CD4-positive, alpha-beta T cell (primary cell): ENCODE measurements at regions not wholly inside any gene's neighbourhood (a gene's known extent, or its start where the extent isn't known, plus 50 kb on each side); places are given as distances from the start of the nearest gene placed in this dataset.

Experiments
- ATAC-seq: fragments of 200-7000 bp; cut with Tn5 transposase; one replicate; pipeline ENCODE4 v1.10.0; 2022; ENCODE audit warnings: mild to moderate bottlenecking; ENCODE audit not compliant: poor library complexity
- CTCF ChIA-PET: fragments of 350-600 bp; sonication (Branson Sonifier 250); formaldehyde crosslinking; loops from one replicate; lab custom pipeline; 2021; ENCODE audit warnings: antibody characterized with exemption, inconsistent platforms; lab: Charles Lee
- POLR2A ChIA-PET: fragments of 350-600 bp; sonication (Branson Sonifier 250); formaldehyde crosslinking; loops from one replicate; lab custom pipeline; 2021; ENCODE audit warnings: antibody characterized with exemption, inconsistent platforms; lab: Charles Lee
- DNase-seq, 14 experiments: peaks; one replicate each; pipeline ENCODE4 v3.0.0-alpha.2; 2013 to 2020; ENCODE audit warnings: mixed read lengths in 2 of 14
- H3K27ac ChIP-seq, 2 donors: one replicate each; pipeline versions ENCODE4 v1.5.1 to v1.7.0; 2013; ENCODE audit warnings: low read length in 2 of 2, low read depth in 1 of 2, mild to moderate bottlenecking in 1 of 2
- H3K27me3 ChIP-seq, 2 experiments: 1 replicate in 1 of 2; 2 replicates in 1 of 2; pipeline versions ENCODE4 v1.6.1 to v1.7.0; 2013; ENCODE audit warnings: low read length in 2 of 2, control low read depth in 1 of 2, mild to moderate bottlenecking in 1 of 2, moderate library complexity in 1 of 2; ENCODE audit not compliant: insufficient read depth in 2 of 2, control insufficient read depth in 1 of 2
- H3K36me3 ChIP-seq: one replicate; pipeline ENCODE4 v1.6.1; 2013; ENCODE audit warnings: low read length, control low read depth; ENCODE audit not compliant: insufficient read depth
- H3K4me1 ChIP-seq: one replicate; pipeline ENCODE4 v1.6.1; 2013; ENCODE audit warnings: low read length, control low read depth; ENCODE audit not compliant: insufficient read depth
- H3K4me3 ChIP-seq: one replicate; pipeline ENCODE4 v1.5.1; 2013; ENCODE audit warnings: mild to moderate bottlenecking, low read length, moderate library complexity
- H3K9me3 ChIP-seq, 2 experiments: 1 replicate in 1 of 2; 2 replicates in 1 of 2; pipeline versions ENCODE4 v1.6.1 to v1.7.0; 2013; ENCODE audit warnings: low read length in 2 of 2, mild to moderate bottlenecking in 2 of 2, control low read depth in 1 of 2, moderate library complexity in 1 of 2; ENCODE audit not compliant: control insufficient read depth in 1 of 2, insufficient read depth in 1 of 2
- H3K27ac Mint-ChIP-seq: one replicate; pipeline ENCODE4 v1.8.0; 2020; ENCODE audit warnings: mixed read lengths
- H3K27me3 Mint-ChIP-seq: one replicate; pipeline ENCODE4 v1.8.0; 2021; ENCODE audit warnings: mixed read lengths
- H3K36me3 Mint-ChIP-seq: one replicate; pipeline ENCODE4 v1.8.0; 2021; ENCODE audit warnings: low read depth, mixed read lengths
- H3K4me1 Mint-ChIP-seq: one replicate; pipeline ENCODE4 v1.8.0; 2021; ENCODE audit warnings: low read depth, mixed read lengths
- H3K4me3 Mint-ChIP-seq: one replicate; pipeline ENCODE4 v1.8.0; 2020; ENCODE audit warnings: mild to moderate bottlenecking, mixed read lengths
- H3K9me3 Mint-ChIP-seq: one replicate; pipeline ENCODE4 v1.8.0; 2020; ENCODE audit warnings: mixed read lengths
- CTCF ChIP-seq: fragments of 200-600 bp; IDR thresholded peaks from one replicate; pipeline ENCODE4 v1.8.0; 2022; ENCODE audit warnings: antibody characterized with exemption, mild to moderate bottlenecking
- intact Hi-C, 2 experiments: fragments of 100-400 bp; cut with DNase I in 1 of 2; cut with micrococcal nuclease in 1 of 2; formaldehyde crosslinking; loops; one replicate each; pipeline versions ENCODE4 v1.15.1 to v1.9.0; 2023 to 2025; cut with DNase I, micrococcal nuclease

DNA sequence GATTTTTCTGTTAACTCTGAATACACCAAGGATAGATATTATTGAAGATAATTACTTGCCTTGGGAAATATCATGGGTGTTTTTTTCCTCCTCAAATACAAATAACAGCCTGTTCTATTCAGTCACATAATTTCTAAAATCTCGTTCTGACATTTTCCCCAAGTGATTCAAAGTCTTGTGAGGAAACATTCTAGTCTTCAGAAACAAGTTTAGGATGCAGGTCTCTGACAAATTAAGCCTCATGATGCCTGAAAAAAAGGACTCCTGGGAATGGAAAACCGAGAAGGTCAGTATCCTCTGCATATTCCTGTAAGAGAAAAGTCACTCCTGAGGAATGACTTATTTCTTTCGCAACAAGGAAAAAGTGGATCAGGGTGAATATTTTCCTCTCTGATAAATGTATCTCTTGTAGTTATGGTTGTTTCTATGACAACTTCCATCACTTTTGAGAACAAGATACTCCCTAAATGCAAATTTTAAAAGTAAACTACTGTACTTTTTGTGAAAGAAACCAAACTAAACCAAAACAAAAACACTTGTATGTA, 384.6 kb downstream of the CNTNAP4 start:
- ChIA-PET CTCF (no interaction called here), POLR2A (no interaction called here)
- intact Hi-C loops = no loop called here
- no peaks in the 10 kb centered on the region for H3K4me1 Mint-ChIP-seq
- Histone ChIP-seq H3K27ac (no peak overlapping the region), H3K36me3 (no peaks in the 10 kb centered on the region), H3K4me3 (no peak overlapping the region), H3K4me1 (no peaks in the 10 kb centered on the region), H3K9me3 (no peaks in the 10 kb centered on the region), H3K27me3 (no peaks in the 10 kb centered on the region)
- H3K4me3 Mint-ChIP-seq = no peak overlapping the region
- H3K27ac Mint-ChIP-seq = no peak overlapping the region
- no peaks in the 10 kb centered on the region for H3K9me3 Mint-ChIP-seq
- H3K36me3 Mint-ChIP-seq = no peaks in the 10 kb centered on the region
- no peaks in the 10 kb centered on the region for H3K27me3 Mint-ChIP-seq
- no peak for DNase-seq
- ATAC-seq = no peak
- no peak for TF ChIP-seq CTCF

- intact Hi-C loops = no loop called here
- no peak overlapping the region for H3K27ac ChIP-seq
- H3K4me3 Mint-ChIP-seq = no peak overlapping the region
- H3K27me3 Mint-ChIP-seq = no peaks in the 10 kb centered on the region
- ChIA-PET CTCF (no interaction called here), POLR2A (no interaction called here)
- H3K27me3 ChIP-seq = no peaks in the 10 kb centered on the region
- no peaks in the 10 kb centered on the region for H3K9me3 ChIP-seq
- H3K27ac Mint-ChIP-seq = no peak overlapping the region
- no peaks in the 10 kb centered on the region for H3K36me3 ChIP-seq
- no peak overlapping the region for H3K4me3 ChIP-seq
- DNase-seq = no peak
- no peak for ATAC-seq
- no peaks in the 10 kb centered on the region for H3K36me3 Mint-ChIP-seq
- H3K4me1 Mint-ChIP-seq = no peaks in the 10 kb centered on the region
- no peaks in the 10 kb centered on the region for H3K4me1 ChIP-seq
- H3K9me3 Mint-ChIP-seq = no peaks in the 10 kb centered on the region
- no peak for TF ChIP-seq CTCF
Measured at GRCh38 chr16:76665571-76666275, 388.5 kb downstream of the CNTNAP4 start.

GRCh38 chr16:76668207-76668725, 391.1 kb downstream of the CNTNAP4 start:
- TF ChIP-seq CTCF = no peak
- Histone ChIP-seq H3K4me1 (no peaks in the 10 kb centered on the region), H3K27me3 (no peaks in the 10 kb centered on the region), H3K36me3 (no peaks in the 10 kb centered on the region), H3K27ac (no peak overlapping the region), H3K9me3 (no peaks in the 10 kb centered on the region), H3K4me3 (no peak overlapping the region)
- intact Hi-C loops = no loop called here
- Mint-ChIP-seq H3K4me1 (no peaks in the 10 kb centered on the region), H3K4me3 (no peak overlapping the region), H3K27me3 (no peaks in the 10 kb centered on the region), H3K9me3 (no peaks in the 10 kb centered on the region), H3K36me3 (no peaks in the 10 kb centered on the region), H3K27ac (no peak overlapping the region)
- DNase-seq (no peak), ATAC-seq (no peak)
- ChIA-PET CTCF (no interaction called here), POLR2A (no interaction called here)
